Stimulated activated CD8-positive, alpha-beta memory T cell treated with anti-CD3 and anti-CD28 coated beads, Interleukin-7, amount 100 ng/mL, for 24 hours (primary cell): ENCODE measurements at regions not wholly inside any gene's neighbourhood (a gene's known extent, or its start where the extent isn't known, plus 50 kb on each side); places are given as distances from the start of the nearest gene placed in this dataset.

Experiments used
- DNase-seq: peaks from one replicate; pipeline ENCODE4 v3.0.0-alpha.2; 2020; ENCODE audit warnings: low read depth

DNA sequence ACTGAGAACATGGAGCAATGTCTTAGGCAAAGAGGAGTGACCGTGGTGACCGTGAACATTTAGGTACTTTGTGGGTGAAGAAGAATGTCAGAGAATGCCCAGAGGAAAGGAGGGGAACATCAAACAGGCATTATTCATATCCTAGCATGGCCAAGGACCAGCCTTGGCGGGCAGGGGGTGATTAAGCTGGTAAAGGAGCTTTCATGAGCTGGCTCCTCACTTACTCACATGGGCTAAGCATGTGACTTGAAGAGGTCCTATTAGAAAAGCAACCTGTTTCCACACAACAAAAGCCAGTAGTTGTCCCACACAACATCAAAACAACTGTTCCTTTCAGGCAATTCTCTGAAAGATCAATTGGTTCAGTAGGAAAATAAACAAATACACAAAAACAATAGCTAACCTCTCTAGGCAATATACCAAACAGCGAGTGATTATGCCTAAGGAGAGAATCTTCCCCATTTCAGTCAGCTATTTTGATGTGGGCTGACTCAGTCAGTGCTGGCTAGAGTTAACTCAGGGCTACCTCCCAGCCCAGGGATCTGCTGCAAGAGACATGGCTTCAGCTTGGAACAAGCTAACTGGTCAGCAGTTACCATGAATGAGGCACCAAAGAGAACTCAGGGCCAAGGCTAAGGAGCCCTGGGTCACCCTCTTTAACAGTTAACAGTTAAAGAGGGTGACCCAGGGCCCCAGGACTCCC lies 283.5 kb downstream of the ARHGAP12 start:
- DNase-seq = no peak

- no peak for DNase-seq
Observed at GRCh38 chr10:31642281-31642680, 286.4 kb downstream of the ARHGAP12 start.

- no peak for DNase-seq
Observed at GRCh38 chr10:31635415-31636065, 293.1 kb downstream of the ARHGAP12 start.

- no peak for DNase-seq
Observed at GRCh38 chr10:31635009-31635408, 293.6 kb downstream of the ARHGAP12 start.

DNA sequence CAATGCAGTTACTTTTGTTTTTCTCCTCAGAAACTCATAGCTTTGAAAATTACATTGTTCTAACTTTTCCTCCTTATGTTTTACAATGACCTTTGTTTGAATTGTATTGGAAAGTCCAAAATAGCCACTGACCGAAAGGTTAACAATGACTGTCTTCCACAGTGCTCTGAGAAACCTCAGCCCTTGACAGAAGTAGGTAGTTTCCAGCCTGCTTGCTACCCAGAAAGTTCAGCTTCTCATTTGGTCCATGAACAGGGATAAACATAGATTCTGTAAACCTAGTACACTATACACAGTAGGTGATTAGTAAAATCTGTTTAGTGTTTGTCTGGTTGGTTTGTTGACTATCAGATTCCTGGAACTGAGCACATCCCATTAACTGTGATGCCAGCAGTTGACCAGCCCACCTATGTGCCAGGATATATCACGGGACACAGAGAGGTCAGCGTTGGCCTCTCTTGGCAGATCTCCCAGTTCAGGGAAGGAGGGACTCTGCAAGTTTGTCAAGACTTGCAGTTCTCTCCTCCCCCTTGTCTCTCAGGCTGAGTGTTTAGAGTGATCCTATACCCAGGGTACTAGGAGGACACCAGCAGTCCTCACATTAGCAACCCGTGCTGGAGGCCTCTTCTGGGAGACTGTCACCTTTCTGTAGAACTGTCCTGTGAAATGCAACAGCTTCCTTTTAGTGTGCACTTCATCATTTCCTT lies 297.6 kb downstream of the ARHGAP12 start:
- no peak for DNase-seq

- DNase-seq = no peak
Observed at GRCh38 chr10:31625566-31625965, 303.1 kb downstream of the ARHGAP12 start.

DNA sequence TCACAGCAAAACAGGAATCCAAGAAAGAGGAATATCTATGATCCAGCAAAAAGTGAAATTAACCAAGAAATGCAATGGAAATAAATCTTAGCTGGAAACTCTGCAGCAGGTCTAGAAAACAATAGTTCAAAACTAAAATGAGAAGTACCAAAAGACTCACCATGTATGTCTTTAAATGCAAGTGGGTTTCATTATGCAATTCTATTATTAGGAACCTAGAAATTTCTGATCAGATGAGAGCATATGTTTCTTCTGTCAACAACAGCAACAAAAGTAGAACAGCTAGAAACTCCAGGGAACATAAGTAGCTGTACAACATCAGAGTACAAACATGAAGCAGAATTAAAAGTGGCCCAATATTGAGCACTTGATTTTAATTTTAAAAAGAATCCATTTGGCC lies 304.0 kb downstream of the ARHGAP12 start:
- no peak for DNase-seq

DNA sequence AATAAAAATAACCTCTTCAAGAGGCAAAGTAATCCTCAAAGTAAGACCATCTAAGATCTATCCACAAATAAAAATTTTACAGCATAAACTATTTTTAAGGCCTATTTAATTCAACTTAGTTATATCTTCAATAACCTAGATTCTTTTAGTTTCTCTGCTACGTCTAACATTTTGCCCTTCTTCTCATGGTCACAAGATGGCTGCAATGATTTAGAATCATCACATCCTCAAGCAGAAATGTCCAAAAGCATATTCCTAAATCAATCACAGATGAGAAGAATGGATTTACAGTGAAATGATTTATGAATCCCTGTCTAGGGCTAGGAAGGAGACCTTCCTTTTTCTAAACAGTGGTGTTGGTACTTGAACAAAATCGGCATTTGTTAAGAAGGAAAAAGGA lies 304.7 kb downstream of the ARHGAP12 start:
- DNase-seq = no peak

- DNase-seq = no peak
Observed at GRCh38 chr10:31623466-31623865, 304.4 kb downstream of the ZEB1 start.

DNA sequence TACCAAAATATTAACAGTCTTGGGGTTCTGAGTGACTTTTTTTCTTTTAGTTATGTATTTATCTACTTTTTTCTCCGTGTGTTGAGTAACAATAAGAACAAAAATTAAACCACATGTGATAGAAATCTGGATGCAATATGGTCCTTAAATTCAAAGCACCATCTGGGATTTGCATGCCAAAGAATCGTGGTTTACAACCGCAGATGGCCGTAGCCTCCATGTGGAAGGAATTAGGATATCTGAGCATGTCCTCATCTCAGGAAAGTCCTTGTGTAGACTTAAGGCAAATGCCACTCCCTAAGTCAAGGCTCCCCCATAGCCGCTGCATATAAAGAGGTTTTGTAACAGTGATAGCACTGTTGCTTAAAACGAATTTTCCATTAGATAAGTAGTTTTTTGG lies 304.0 kb downstream of the ZEB1 start:
- DNase-seq = no peak

DNA sequence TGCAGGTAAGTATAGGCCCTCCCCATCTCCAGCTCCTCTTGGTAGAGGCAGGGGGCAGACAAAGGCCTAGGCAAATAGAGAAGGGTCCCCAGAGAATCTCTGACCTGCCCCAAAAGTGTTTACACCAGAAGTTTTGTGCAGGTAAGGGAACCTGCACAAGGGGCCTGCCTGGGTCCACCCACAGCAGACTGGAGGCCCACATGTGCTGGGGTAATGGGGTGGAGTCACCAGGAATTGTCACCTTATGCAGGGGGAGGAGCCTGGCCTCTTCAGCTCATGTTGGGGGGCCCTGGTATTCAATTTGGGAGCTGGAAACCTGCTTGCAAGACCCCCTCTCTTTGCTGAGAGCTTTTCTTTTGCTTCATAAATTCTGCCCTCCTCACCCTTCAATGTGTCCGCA lies 302.7 kb downstream of the ZEB1 start:
- no peak for DNase-seq

DNA sequence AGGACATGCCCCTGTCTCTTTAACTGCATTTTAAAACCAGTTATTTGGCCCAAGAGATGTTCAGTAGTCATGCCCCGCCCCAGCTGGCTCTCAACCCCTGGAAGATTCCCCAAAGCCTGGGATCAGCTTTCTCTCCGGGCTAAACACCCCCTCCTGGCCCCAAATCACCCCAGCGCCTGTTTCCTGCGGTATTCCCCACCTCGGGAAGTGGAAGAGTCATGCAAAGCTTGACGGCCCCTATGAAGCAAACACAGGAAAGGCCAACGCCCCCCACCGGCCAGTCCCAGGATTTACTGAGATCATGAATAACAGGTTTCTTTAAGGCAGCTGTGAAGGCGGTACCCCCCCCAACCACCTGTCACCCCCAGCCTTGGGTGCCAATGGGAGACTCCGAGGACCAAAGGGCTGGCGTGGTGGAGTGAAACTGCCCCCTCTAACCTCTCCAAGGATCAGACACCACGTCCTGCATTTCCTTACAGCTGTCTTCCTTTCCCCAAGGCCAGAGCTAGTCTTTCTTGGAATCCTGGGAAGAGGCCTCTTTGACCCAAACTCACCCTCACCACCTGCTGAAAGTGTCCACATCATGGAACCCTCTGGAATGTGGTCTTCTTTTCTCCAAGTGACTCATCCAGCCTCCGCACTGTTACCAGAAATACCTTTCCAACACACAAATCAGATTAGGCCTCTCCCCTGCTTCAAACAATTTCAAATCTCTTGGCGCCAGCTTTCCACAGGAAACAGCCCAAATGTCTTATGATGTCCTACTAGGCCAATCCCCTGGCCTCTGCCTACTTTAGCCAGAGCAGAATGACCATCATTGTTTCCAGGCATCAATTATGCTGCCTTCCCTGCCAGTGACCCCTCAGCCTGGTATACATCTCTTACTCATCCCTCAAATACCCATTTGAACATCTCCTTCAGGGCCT lies 301.5 kb downstream of the ZEB1 start:
- no peak for DNase-seq

DNA sequence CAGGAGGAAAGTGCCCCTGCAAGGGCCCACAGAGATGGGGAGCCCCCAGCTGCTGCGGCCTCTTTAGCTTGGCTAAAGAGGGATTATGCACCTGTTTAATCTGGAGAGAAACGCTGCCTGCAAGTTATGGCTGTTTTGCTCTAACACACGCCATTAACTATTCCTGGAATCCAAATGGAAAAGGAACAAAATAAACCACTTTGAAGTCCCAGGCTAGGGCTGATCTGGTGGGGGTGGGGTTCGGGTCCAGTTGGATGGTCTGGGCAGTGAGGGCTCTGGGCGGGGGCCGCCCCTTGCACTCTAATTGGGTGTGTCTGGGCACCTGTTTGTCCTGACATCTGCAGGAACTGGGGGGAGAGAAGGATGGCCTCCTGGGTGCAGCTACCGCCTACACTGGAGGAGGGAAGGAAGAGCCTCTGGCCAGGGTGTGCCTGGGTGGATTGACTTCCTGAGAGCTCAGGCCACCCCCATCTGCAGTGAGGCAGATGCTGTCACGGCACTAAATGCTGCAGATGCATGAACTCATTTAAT lies 300.6 kb downstream of the ZEB1 start:
- DNase-seq = no peak

DNA sequence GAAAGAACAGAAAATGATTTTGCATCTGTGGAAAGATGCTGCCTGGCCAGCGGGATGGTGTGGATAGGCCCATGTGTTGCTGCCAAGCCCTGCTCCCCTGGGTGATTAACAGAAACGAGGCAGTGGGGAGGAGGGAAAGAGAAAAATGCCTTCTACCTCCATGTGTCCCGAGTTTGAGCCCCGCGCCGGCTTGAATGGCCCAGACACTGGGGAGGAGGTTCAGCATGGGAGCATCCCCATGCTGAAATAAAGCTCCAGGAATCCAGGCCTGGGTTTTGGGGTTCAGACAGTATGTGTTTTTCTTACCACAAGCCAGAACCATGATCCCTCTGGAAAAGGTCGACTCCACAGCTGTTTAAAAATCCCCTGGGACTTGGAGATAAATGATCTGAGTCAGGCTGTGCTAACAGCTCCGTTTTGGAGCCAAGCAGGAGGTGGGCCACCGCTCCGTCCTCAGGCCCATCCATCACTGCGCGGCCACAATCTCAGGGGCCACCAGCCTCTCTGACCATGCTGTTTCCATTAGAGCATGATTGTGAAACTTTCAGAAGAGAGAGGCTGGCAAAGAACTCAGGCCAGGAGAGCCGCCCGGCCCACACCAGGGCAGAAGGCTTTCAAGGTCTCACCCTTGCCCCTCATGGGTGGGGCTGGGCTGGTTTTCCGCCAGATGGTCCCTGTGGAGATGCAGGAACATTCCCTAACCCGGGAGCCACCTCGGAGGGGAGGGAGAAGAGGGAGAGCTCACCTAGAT lies 299.7 kb downstream of the ZEB1 start:
- no peak for DNase-seq

DNA sequence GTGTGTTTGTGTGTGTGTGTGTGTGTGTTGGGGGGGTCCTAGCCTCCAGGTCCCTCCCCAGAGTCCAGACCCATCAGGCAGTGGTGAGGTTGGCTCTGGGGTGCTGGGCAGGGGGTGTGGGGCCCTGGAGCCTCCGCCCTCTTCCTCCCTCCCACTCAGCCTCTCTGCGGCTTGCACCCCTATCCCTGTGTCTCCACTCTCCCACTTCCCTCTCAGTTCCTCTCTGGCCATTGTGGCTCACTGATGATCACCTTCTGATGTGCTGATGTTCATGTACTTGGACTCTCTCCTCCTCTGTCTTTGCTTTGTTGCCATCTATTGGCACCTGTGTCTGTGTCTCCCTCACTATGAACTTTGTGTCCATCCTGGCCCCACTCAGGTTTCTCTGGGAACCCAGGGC lies 298.7 kb downstream of the ZEB1 start:
- no peak for DNase-seq

DNA sequence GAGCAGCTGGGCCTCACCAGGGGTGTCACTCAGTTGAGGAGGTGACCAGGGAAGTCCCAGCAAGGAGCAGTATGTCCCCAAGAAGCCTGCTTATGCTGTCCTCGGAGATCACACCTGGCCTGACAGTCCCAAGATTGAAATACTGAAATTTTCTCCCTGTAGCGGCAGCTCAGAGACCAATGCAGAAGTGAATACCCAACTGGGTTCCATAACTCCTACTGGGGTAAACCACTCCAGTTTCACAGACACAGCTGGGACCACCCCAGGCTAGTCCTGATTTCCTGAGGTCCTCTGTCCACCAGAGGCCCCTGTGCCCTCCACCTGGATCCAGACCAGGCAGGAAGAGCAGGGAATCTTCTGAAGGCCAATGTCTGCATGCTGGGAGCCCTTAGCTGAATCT lies 298.1 kb downstream of the ZEB1 start:
- DNase-seq = no peak

DNA sequence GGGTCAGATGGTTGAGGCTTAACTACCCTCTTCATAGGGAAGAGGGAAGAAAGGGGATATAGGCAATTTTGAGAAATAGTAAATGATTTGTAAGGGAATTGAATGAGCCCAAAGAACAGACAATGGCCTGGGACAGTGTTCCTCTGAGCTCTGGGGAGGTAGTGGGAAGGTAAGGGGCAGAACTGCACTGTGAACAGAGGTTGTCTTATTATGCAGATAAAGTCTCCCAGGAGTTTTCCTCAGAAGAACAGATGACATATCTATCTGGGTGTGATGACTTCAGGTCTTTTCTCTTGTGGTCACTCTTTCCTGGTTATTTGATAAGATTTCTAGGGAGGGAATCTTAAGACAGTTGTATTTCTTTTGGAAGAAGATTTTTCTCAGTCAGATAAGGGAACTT lies 296.1 kb downstream of the ZEB1 start:
- DNase-seq = no peak

DNA sequence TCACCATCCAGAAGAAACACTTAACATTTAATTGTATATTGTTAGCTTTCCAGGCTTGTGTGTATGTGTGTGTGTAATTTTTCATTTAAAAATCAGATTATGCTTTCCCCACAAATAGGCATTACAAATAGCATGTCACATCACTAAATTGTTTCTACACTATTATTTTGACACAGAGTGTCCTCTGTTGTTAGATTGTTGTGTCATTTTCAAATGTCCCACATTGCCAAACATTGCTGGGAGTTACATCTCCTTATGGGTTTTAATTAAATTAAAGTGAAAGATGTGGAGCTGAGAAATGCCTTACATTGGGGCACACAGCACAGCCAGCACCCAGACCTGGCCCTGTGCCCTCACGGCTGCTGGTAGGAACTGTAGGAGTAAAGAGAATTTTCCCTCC lies 295.6 kb downstream of the ZEB1 start:
- DNase-seq = no peak

DNA sequence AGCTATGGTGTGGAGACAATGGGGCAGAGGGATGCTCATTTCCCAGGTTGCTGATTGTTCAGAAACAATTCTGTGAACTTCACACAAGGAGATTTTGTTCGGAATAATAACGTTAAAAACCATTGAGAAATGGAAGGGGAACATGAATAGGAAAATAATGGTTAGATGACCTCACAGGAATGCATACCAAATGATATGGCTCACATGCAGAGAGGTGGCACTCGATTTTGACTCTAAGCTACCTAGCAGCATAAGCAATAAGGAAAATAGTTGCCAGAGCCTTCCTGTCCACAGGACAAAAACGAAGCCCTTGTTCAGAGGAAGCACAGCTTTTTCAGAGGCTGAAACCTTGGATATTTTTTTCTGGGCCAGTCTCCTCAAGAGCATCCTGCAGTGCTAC lies 293.1 kb downstream of the ZEB1 start:
- no peak for DNase-seq

- DNase-seq = no peak
Observed at GRCh38 chr10:31611161-31611560, 292.1 kb downstream of the ZEB1 start.

GRCh38 chr10:31607481-31607880 lies 288.5 kb downstream of the ZEB1 start:
- no peak for DNase-seq
